Psoas muscle (tissue), 7 donors: ENCODE measurements at regions not wholly inside any gene's neighbourhood (a gene's known extent, or its start where the extent isn't known, plus 50 kb on each side); places are given as distances from the start of the nearest gene placed in this dataset.

ENCODE experiments used
- ATAC-seq, 4 donors: fragments of 200-7000 bp; cut with Tn5 transposase; one replicate each; pipeline ENCODE4 v1.9.1; 2020; ENCODE audit warnings: moderate library complexity in 3 of 4, mild to moderate bottlenecking in 2 of 4
- DNase-seq, 2 donors: peaks; one replicate each; pipeline ENCODE4 v3.0.0-alpha.2; 2020
- H3K27ac ChIP-seq: fragments of 200-600 bp; one replicate; pipeline ENCODE4 v1.8.0; 2022
- H3K27me3 ChIP-seq, 3 donors: fragments of 200-600 bp in 1 of 3; one replicate each; pipeline versions ENCODE4 v1.6.1 to v1.8.0; 2013 to 2022; ENCODE audit warnings: low read length in 2 of 3, mild to moderate bottlenecking in 2 of 3, moderate library complexity in 1 of 3; ENCODE audit not compliant: insufficient read depth in 3 of 3
- H3K36me3 ChIP-seq, 2 donors: fragments of 200-600 bp in 1 of 2; one replicate each; pipeline versions ENCODE4 v1.6.1 to v1.8.0; 2013 to 2022; ENCODE audit warnings: low read depth in 1 of 2, mild to moderate bottlenecking in 1 of 2, moderate library complexity in 1 of 2; ENCODE audit not compliant: insufficient read depth in 1 of 2
- H3K4me1 ChIP-seq: fragments of 200-600 bp; one replicate; pipeline ENCODE4 v1.8.0; 2022
- H3K4me3 ChIP-seq: fragments of 200-600 bp; one replicate; pipeline ENCODE4 v1.8.0; 2022; ENCODE audit warnings: mild to moderate bottlenecking
- H3K9me3 ChIP-seq: fragments of 200-600 bp; one replicate; pipeline ENCODE4 v1.8.0; 2022
- WGBS, 3 donors: extraction: QIAGEN DNeasy Blood & Tissue Kit; methylation state at CpG; one replicate each; pipeline versions ENCODE4 v1.1.6 to v1.1.7; 2013; 5-methylcytosine and 5-hydroxymethylcytosine counted together
- intact Hi-C, 2 donors: fragments of 100-400 bp; cut with DNase I; formaldehyde crosslinking; loops; one replicate each; pipeline versions ENCODE4 v1.11.0 to v1.14.2; 2022
- TF ChIP-seq, protein P1 (sequence below): fragments of 200-600 bp; IDR thresholded peaks from one replicate; pipeline ENCODE4 v1.8.0; 2022; ENCODE audit warnings: antibody characterized with exemption
- donor health status: healthy with polysubstance abuse.
- donor health status: DM: no; HTN: no; CAD: no; lungs with moderate emphysema.
- donor health status: Bipolar disorder and iron deficiency.
- donor health status: healthy.
- donor health status: DM: yes; HTN: yes; CAD: no.
- donor health status: DM: no; HTN: no; CAD: no.
- donor health status: DM: yes; HTN: yes; CAD: no.

DNA sequence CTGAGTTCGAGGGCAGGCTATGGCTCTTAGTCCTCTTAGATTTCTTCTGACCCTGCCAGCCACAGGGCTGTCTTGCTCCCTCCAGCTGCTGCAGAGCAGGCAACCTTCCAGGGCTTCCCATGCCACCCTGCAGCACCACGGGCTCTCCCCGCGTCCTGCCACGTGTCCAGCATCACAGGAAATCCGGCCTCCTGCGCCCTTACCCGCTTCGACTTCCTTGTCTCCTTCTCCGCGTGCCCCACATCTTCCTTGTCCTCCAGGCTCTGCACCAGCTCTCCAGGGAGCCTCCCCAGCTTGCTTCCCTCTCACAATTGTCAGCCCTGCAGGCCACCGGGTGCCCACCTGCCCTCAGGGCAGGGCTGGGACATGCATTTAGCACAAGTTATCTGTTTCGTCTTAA lies 253.5 kb downstream of the DCDC2C start:
- Histone ChIP-seq H3K4me1 (no peaks in the 10 kb centered on the region), H3K36me3 (no peaks in the 10 kb centered on the region), H3K4me3 (no peak overlapping the region), H3K27ac (no peak overlapping the region), H3K9me3 (no peaks in the 10 kb centered on the region), H3K27me3 (no peaks in the 10 kb centered on the region)
- no peak for ATAC-seq
- 61 to 75% (median 61%) methylated on average over 13 of the region's 13 CpGs for WGBS, 3 donors
- DNase-seq, result no peak
- intact Hi-C loops, result loop anchor here in 1 of 2 donors (10.0 kb wide), 1 partner anchor 1408 kb away; no protein-coding TSS in a partner anchor
- TF ChIP-seq, protein P1, sequence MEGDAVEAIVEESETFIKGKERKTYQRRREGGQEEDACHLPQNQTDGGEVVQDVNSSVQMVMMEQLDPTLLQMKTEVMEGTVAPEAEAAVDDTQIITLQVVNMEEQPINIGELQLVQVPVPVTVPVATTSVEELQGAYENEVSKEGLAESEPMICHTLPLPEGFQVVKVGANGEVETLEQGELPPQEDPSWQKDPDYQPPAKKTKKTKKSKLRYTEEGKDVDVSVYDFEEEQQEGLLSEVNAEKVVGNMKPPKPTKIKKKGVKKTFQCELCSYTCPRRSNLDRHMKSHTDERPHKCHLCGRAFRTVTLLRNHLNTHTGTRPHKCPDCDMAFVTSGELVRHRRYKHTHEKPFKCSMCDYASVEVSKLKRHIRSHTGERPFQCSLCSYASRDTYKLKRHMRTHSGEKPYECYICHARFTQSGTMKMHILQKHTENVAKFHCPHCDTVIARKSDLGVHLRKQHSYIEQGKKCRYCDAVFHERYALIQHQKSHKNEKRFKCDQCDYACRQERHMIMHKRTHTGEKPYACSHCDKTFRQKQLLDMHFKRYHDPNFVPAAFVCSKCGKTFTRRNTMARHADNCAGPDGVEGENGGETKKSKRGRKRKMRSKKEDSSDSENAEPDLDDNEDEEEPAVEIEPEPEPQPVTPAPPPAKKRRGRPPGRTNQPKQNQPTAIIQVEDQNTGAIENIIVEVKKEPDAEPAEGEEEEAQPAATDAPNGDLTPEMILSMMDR, result no peak

DNA sequence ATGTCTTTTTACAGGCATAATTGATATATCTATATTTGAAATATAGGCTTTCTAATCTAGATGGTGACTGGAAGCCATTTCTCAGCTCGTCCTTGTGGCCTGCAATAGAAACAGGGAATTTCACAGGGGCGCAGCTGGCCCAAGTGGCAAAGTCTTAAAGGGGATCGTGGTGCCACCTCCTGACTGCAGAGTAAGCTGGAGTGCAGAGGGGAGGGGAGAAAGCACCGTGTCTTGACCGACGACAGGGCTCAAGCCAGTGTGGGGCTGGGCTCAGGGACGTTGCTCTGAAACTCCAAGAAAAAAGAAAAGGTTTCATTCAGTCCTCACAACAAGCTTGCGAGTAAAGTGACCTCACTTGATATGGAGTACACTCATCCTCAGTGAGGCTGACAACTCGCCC lies 255.1 kb downstream of the DCDC2C start:
- intact Hi-C loops, result loop anchor here in 1 of 2 donors (10.0 kb wide), 1 partner anchor 1406 kb away; no protein-coding TSS in a partner anchor
- TF ChIP-seq, protein P1, result no peak
- Histone ChIP-seq H3K27me3 (no peaks in the 10 kb centered on the region), H3K9me3 (no peaks in the 10 kb centered on the region), H3K4me3 (no peak overlapping the region), H3K36me3 (no peaks in the 10 kb centered on the region), H3K4me1 (no peaks in the 10 kb centered on the region), H3K27ac (no peak overlapping the region)
- DNase-seq (no peak), ATAC-seq (no peak)
- WGBS, 3 donors, result 68 to 73% (median 73%) methylated on average over 9 of the region's 9 CpGs

DNA sequence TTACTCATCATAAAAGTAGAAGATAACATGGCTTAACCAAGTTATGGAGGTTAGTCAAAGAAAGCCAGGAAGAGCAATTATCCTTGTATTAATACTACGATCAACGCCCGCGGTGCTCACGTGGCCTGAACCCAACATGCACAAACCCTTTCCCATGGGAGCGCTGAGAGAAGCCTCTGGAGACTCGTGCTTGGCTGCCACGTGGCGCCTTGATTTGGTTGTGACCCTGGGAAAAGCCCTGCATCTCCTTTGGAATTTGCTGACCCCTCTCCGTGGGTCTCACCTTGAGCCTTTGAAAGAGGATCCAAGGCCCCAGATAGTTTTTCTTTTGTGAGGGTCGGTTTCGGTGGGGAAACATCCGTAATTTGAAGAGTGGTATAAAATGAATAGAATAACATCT lies 255.6 kb downstream of the DCDC2C start:
- H3K27ac ChIP-seq, result no peak overlapping the region
- TF ChIP-seq, protein P1, result no peak
- WGBS, 3 donors, result 56 to 59% (median 57%) methylated on average over 13 of the region's 13 CpGs
- ATAC-seq (no peak), DNase-seq (no peak)
- no peaks in the 10 kb centered on the region for H3K4me1 ChIP-seq
- H3K9me3 ChIP-seq, result no peaks in the 10 kb centered on the region
- intact Hi-C loops, result loop anchor here in 1 of 2 donors (10.0 kb wide), 1 partner anchor 1406 kb away; no protein-coding TSS in a partner anchor
- H3K27me3 ChIP-seq, result no peaks in the 10 kb centered on the region
- no peak overlapping the region for H3K4me3 ChIP-seq
- no peaks in the 10 kb centered on the region for H3K36me3 ChIP-seq

DNA sequence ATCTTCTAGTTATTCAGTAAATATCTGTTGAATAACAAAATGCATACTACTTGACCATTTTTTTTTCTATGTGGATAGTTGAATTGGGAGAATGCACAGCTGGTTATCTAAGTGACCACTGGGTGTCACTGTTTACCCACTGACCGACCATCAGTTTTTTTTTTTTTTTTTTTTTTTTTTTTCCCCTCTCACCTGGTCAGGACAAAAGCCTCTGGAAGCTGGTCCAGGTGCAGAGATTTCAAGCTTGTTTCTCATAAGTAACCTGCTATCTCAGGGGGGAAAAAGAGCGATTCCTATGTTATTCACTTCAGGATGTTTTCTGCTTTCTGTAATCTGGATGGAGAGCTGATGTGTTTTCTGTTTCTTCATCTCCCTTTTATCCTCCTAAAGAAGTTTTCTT lies 256.0 kb downstream of the DCDC2C start:
- ATAC-seq (no peak), DNase-seq (no peak)
- Histone ChIP-seq H3K27ac (no peak overlapping the region), H3K4me3 (no peak overlapping the region), H3K36me3 (no peaks in the 10 kb centered on the region), H3K9me3 (no peaks in the 10 kb centered on the region), H3K27me3 (no peaks in the 10 kb centered on the region), H3K4me1 (no peaks in the 10 kb centered on the region)
- TF ChIP-seq, protein P1, result peak; percentile 66
- WGBS, 3 donors, result 2 to 6% (median 6%) methylated on average over 2 of the region's 2 CpGs
- intact Hi-C loops, result loop anchor here in 1 of 2 donors (10.0 kb wide), 1 partner anchor 1405 kb away; no protein-coding TSS in a partner anchor

DNA sequence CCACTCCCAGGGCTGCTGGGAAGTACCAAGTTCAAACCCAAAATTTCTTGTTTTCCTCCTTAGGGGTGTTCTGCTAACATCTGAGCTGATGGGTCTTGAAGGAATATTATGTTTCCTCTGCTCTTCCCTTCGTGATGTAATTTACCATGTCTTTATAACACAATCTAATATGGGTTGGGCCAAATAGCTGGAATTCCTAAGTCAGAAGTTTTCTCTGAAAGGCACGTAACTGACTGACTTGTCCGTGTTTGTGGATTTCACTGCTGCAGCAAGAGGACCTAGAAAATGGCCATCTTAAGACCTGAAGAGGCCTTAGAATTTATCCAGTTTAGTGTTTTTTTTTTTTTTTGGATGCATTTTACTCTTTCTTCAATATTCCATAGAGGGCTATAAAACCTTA lies 256.7 kb downstream of the DCDC2C start:
- no peaks in the 10 kb centered on the region for H3K36me3 ChIP-seq
- no peak overlapping the region for H3K4me3 ChIP-seq
- H3K27ac ChIP-seq, result no peak overlapping the region
- no peaks in the 10 kb centered on the region for H3K4me1 ChIP-seq
- intact Hi-C loops, result no loop called here
- WGBS, 3 donors, result 55 to 69% (median 58%) methylated on average over 3 of the region's 3 CpGs
- ATAC-seq (no peak), DNase-seq (no peak)
- H3K9me3 ChIP-seq, result no peaks in the 10 kb centered on the region
- TF ChIP-seq, protein P1, result no peak
- no peaks in the 10 kb centered on the region for H3K27me3 ChIP-seq
